IMR-90 (cell line): ENCODE measurements at regions not wholly inside any gene's neighbourhood (a gene's known extent, or its start where the extent isn't known, plus 50 kb on each side); places are given as distances from the start of the nearest gene placed in this dataset.

Experiments used
- ATAC-seq: fragments of 200-7000 bp; cut with Tn5 transposase; 2 replicates; pipeline ENCODE4 v1.9.1; 2020; ENCODE audit warnings: low read depth, mild to moderate bottlenecking, moderate library complexity
- BruUV-seq: library from RNA; stranded (reverse); fragments of 400-500 nt; replicated peaks from 2 replicates; lab custom pipeline; 2021; lab: Mats Ljungman, UMichigan
- CTCF ChIA-PET: fragments of 300-600 bp; formaldehyde crosslinking; extraction: SDS; loops from one replicate; lab custom pipeline; 2021; ENCODE audit warnings: antibody characterized with exemption; lab: Yijun Ruan, JAX
- POLR2A ChIA-PET: fragments of 300-600 bp; sonication (Branson Sonifier 250); formaldehyde crosslinking; loops from one replicate; lab custom pipeline; 2022; ENCODE audit warnings: antibody characterized with exemption; ENCODE audit not compliant: unreplicated experiment; lab: Charles Lee
- DNase-seq: peaks from one replicate; pipeline ENCODE4 v3.0.0; 2013
- H2AFZ ChIP-seq: replicated peaks from 2 replicates; pipeline ENCODE3; 2013; ENCODE audit warnings: low read length, mild to moderate bottlenecking; ENCODE audit not compliant: poor library complexity
- H2AK5ac ChIP-seq: 2 replicates; pipeline ENCODE4 v1.6.1; 2013; ENCODE audit warnings: low read depth, low read length, inconsistent platforms
- H2AK9ac ChIP-seq: replicated peaks from 2 replicates; pipeline ENCODE3; 2013; ENCODE audit warnings: mild to moderate bottlenecking, low read depth, low read length, moderate library complexity; ENCODE audit not compliant: poor library complexity
- H2BK120ac ChIP-seq: 2 replicates; pipeline ENCODE4 v1.6.1; 2013; ENCODE audit warnings: low read depth, low read length, inconsistent platforms
- H2BK15ac ChIP-seq: 3 replicates; pipeline ENCODE4 v1.6.1; 2013; ENCODE audit warnings: low read depth, low read length, inconsistent platforms
- H2BK20ac ChIP-seq: 2 replicates; pipeline ENCODE4 v1.6.1; 2013; ENCODE audit warnings: low read depth, mild to moderate bottlenecking, inconsistent platforms, low read length, moderate library complexity
- H2BK5ac ChIP-seq: 2 replicates; pipeline ENCODE4 v1.6.1; 2013; ENCODE audit warnings: mild to moderate bottlenecking, low read depth, low read length, inconsistent platforms; ENCODE audit not compliant: poor library complexity, severe bottlenecking
- H3K14ac ChIP-seq: replicated peaks from 2 replicates; pipeline ENCODE4 v1.6.1; 2013; ENCODE audit warnings: low read depth, low read length, inconsistent platforms
- H3K18ac ChIP-seq: 2 replicates; pipeline ENCODE4 v1.6.1; 2013; ENCODE audit warnings: low read depth, low read length, control low read depth
- H3K23ac ChIP-seq: 2 replicates; pipeline ENCODE4 v1.6.1; 2013; ENCODE audit warnings: low read depth, low read length, inconsistent platforms
- H3K27ac ChIP-seq: 2 replicates; pipeline ENCODE4 v1.5.1; 2013; ENCODE audit warnings: mild to moderate bottlenecking, control low read depth, low read length; ENCODE audit not compliant: insufficient read depth
- H3K27me3 ChIP-seq: 2 replicates; pipeline ENCODE4 v1.6.1; 2013; ENCODE audit warnings: low read length; ENCODE audit not compliant: control insufficient read depth, insufficient read depth
- H3K36me3 ChIP-seq: 2 replicates; pipeline ENCODE4 v1.6.1; 2013; ENCODE audit warnings: low read length, mixed read lengths; ENCODE audit not compliant: control insufficient read depth, insufficient read depth
- H3K4ac ChIP-seq: 2 replicates; pipeline ENCODE4 v1.6.1; 2013; ENCODE audit warnings: low read depth, low read length, inconsistent platforms
- H3K4me1 ChIP-seq: 2 replicates; pipeline ENCODE4 v1.6.1; 2013; ENCODE audit warnings: low read length, mixed read lengths; ENCODE audit not compliant: control insufficient read depth, insufficient read depth
- H3K4me2 ChIP-seq: 2 replicates; pipeline ENCODE4 v1.6.1; 2013; ENCODE audit warnings: low read depth, mild to moderate bottlenecking, control low read depth, low read length, moderate library complexity
- H3K4me3 ChIP-seq: 2 replicates; pipeline ENCODE4 v1.5.1; 2013; ENCODE audit warnings: low read depth, mild to moderate bottlenecking, control low read depth, low read length, moderate library complexity; ENCODE audit not compliant: insufficient read depth
- H3K56ac ChIP-seq: 2 replicates; pipeline ENCODE4 v1.6.1; 2013; ENCODE audit warnings: low read length, inconsistent platforms; ENCODE audit not compliant: insufficient read depth; ENCODE audit errors: extremely low read depth
- H3K79me1 ChIP-seq, 2 experiments: 2 replicates each; pipeline ENCODE4 v1.6.1; 2013; ENCODE audit warnings: low read length in 2 of 2, inconsistent platforms in 1 of 2, low read depth in 1 of 2
- H3K9ac ChIP-seq: 2 replicates; pipeline ENCODE4 v1.6.1; 2013; ENCODE audit warnings: low read depth, low read length, control low read depth
- H3K9me1 ChIP-seq: 2 replicates; pipeline ENCODE4 v1.6.1; 2013; ENCODE audit warnings: low read length, inconsistent platforms; ENCODE audit not compliant: insufficient read depth
- H3K9me3 ChIP-seq: 2 replicates; pipeline ENCODE4 v1.6.1; 2013; ENCODE audit warnings: low read length; ENCODE audit not compliant: control insufficient read depth, insufficient read depth
- H4K20me1 ChIP-seq: 2 replicates; pipeline ENCODE4 v1.6.1; 2013; ENCODE audit warnings: low read length, inconsistent platforms; ENCODE audit not compliant: insufficient read depth
- H4K5ac ChIP-seq: 2 replicates; pipeline ENCODE4 v1.6.1; 2013; ENCODE audit warnings: mild to moderate bottlenecking, low read depth, low read length, control low read depth
- H4K8ac ChIP-seq, 2 experiments: 2 replicates each; pipeline ENCODE4 v1.6.1; 2013; ENCODE audit warnings: low read depth in 2 of 2, low read length in 2 of 2, control low read depth in 1 of 2, inconsistent platforms in 1 of 2
- H4K91ac ChIP-seq: 2 replicates; pipeline ENCODE4 v1.6.1; 2013; ENCODE audit warnings: low read depth, low read length, inconsistent platforms; ENCODE audit not compliant: insufficient read depth
- ELK1 ChIP-seq: fragments of 150-350 bp; IDR thresholded peaks from 2 replicates; pipeline ENCODE4 v1.6.1; 2016; ENCODE audit warnings: low read depth, mild to moderate bottlenecking, low read length, moderate library complexity, borderline replicate concordance
- RAD21 ChIP-seq: IDR thresholded peaks from 2 replicates; pipeline ENCODE4 v1.6.1; 2012; ENCODE audit warnings: low read length, improper control_type of control experiment
- SMC3 ChIP-seq: fragments of 150-350 bp; IDR thresholded peaks from 2 replicates; pipeline ENCODE4 v1.6.1; 2016; ENCODE audit warnings: low read depth, mild to moderate bottlenecking, antibody characterized with exemption, low read length, moderate library complexity
- WGBS, 2 experiments: methylation state at CpG; one replicate each; pipeline versions ENCODE4 v1.1.5 to v1.1.7; 2013; ENCODE audit warnings: missing lambda C conversion rate in 2 of 2; ENCODE audit not compliant: insufficient read length in 1 of 2; ENCODE audit errors: extremely low coverage in 2 of 2; 5-methylcytosine and 5-hydroxymethylcytosine counted together
- dilution Hi-C: fragments of 300-500 bp; cut with HindIII; formaldehyde crosslinking; loops from one replicate; pipeline ENCODE4 v1.14.3; 2018; ENCODE audit warnings: low sequenced_read_pairs; ENCODE audit not compliant: unreplicated experiment
- in situ Hi-C: fragments of 300-500 bp; cut with MboI; formaldehyde crosslinking; loops from 3 replicates; pipeline ENCODE4 v1.14.3; 2019; ENCODE audit warnings: low sequenced_read_pairs, inconsistent platforms, mixed read lengths
- intact Hi-C: fragments of 100-400 bp; cut with micrococcal nuclease; formaldehyde crosslinking; loops from 2 replicates; pipeline ENCODE4 v1.10.0; 2022

GRCh38 chr14:82190742-82191141 lies 657.1 kb upstream of the SEL1L start:
- no peak overlapping the region for H3K18ac ChIP-seq
- H2AK9ac ChIP-seq, result no peak overlapping the region
- no peaks in the 10 kb centered on the region for H4K20me1 ChIP-seq
- H3K4me3 ChIP-seq, result no peak overlapping the region
- H2AK5ac ChIP-seq, result no peak overlapping the region
- no peaks in the 10 kb centered on the region for H3K9me1 ChIP-seq
- in situ Hi-C loops, result no loop called here
- no peak overlapping the region for H3K9ac ChIP-seq
- H4K5ac ChIP-seq, result no peak overlapping the region
- peaks cover 10% of the 10 kb centered on the region for H3K9me3 ChIP-seq
- no peak overlapping the region for H4K91ac ChIP-seq
- no peak overlapping the region for H2BK120ac ChIP-seq
- no TSS peak for BruUV-seq
- TF ChIP-seq RAD21, result no peak
- no peak for TF ChIP-seq SMC3
- no peak for TF ChIP-seq ELK1
- no peak overlapping the region for H4K8ac ChIP-seq
- no peaks in the 10 kb centered on the region for H3K79me1 ChIP-seq
- no peaks in the 10 kb centered on the region for H3K36me3 ChIP-seq
- H2AFZ ChIP-seq, result no peak overlapping the region
- DNase-seq (no peak), ATAC-seq (no peak)
- no peak overlapping the region for H3K56ac ChIP-seq
- no peak overlapping the region for H3K4ac ChIP-seq
- no peak overlapping the region for H2BK20ac ChIP-seq
- no peak overlapping the region for H2BK15ac ChIP-seq
- no peak overlapping the region for H3K27ac ChIP-seq
- H2BK5ac ChIP-seq, result no peak overlapping the region
- POLR2A ChIA-PET, result no interaction called here
- intact Hi-C loops, result no loop called here
- H3K4me2 ChIP-seq, result no peak overlapping the region
- no CpG with 5 or more reads among the region's 3 CpGs for WGBS, 2 experiments
- no peaks in the 10 kb centered on the region for H3K4me1 ChIP-seq
- H3K23ac ChIP-seq, result no peak overlapping the region
- dilution Hi-C loops, result no loop called here
- CTCF ChIA-PET, result no interaction called here
- H3K14ac ChIP-seq, result no peak overlapping the region
- H3K27me3 ChIP-seq, result no peaks in the 10 kb centered on the region
